ENCODE measurements at regions not wholly inside any gene's neighbourhood (a gene's known extent, or its start where the extent isn't known, plus 50 kb on each side); places are given as distances from the start of the nearest gene placed in this dataset.

- Histone ChIP-seq H3K27me3 (ENCODE audit: insufficient read depth, low read depth, severe bottlenecking) (no peaks in the 10 kb centered on the region), H3K36me3 (no peaks in the 10 kb centered on the region), H3K9me3 (ENCODE audit: severe bottlenecking) (no peaks in the 10 kb centered on the region), H3K27ac (no peak overlapping the region), H3K4me3 (ENCODE audit: low read depth, low read length) (no peak overlapping the region)
- no peak for DNase-seq
- TF ChIP-seq CTCF (IDR thresholded peaks at IDR 0.05; ENCODE audit: low read depth, low read length), result no peak
Measured at GRCh38 chr16:86180244-86180643, 281.3 kb downstream of the IRF8 start.

GRCh38 chr16:86180780-86181179 lies 281.8 kb downstream of the IRF8 start:
- Histone ChIP-seq H3K36me3 (no peaks in the 10 kb centered on the region), H3K27ac (no peak overlapping the region), H3K4me3 (ENCODE audit: low read depth, low read length) (no peak overlapping the region), H3K27me3 (ENCODE audit: insufficient read depth, low read depth, severe bottlenecking) (no peaks in the 10 kb centered on the region), H3K9me3 (ENCODE audit: severe bottlenecking) (no peaks in the 10 kb centered on the region)
- no peak for DNase-seq
- TF ChIP-seq CTCF (IDR thresholded peaks at IDR 0.05; ENCODE audit: low read depth, low read length), result no peak

- Histone ChIP-seq H3K36me3 (no peaks in the 10 kb centered on the region), H3K27me3 (ENCODE audit: insufficient read depth, low read depth, severe bottlenecking) (no peaks in the 10 kb centered on the region), H3K9me3 (ENCODE audit: severe bottlenecking) (no peaks in the 10 kb centered on the region), H3K27ac (no peak overlapping the region), H3K4me3 (ENCODE audit: low read depth, low read length) (no peak overlapping the region)
- TF ChIP-seq CTCF (IDR thresholded peaks at IDR 0.05; ENCODE audit: low read depth, low read length), result no peak
- DNase-seq, result no peak
Measured at GRCh38 chr16:86181526-86181925, 282.6 kb downstream of the IRF8 start.

GRCh38 chr16:86184185-86184584 lies 285.2 kb downstream of the IRF8 start:
- no peaks in the 10 kb centered on the region for H3K9me3 ChIP-seq (ENCODE audit: severe bottlenecking)
- no peaks in the 10 kb centered on the region for H3K27me3 ChIP-seq (ENCODE audit: insufficient read depth, low read depth, severe bottlenecking)
- H3K4me3 ChIP-seq (ENCODE audit: low read depth, low read length), result no peak overlapping the region
- no peak overlapping the region for H3K27ac ChIP-seq
- no peaks in the 10 kb centered on the region for H3K36me3 ChIP-seq
- no peak for DNase-seq
- no peak for TF ChIP-seq CTCF (IDR thresholded peaks at IDR 0.05; ENCODE audit: low read depth, low read length)

- DNase-seq, result no peak
- H3K4me3 ChIP-seq (ENCODE audit: low read depth, low read length), result no peak overlapping the region
- no peaks in the 10 kb centered on the region for H3K27me3 ChIP-seq (ENCODE audit: insufficient read depth, low read depth, severe bottlenecking)
- H3K27ac ChIP-seq, result no peak overlapping the region
- no peaks in the 10 kb centered on the region for H3K36me3 ChIP-seq
- TF ChIP-seq CTCF (IDR thresholded peaks at IDR 0.05; ENCODE audit: low read depth, low read length), result no peak
- no peaks in the 10 kb centered on the region for H3K9me3 ChIP-seq (ENCODE audit: severe bottlenecking)
Measured at GRCh38 chr16:86185089-86185488, 286.1 kb downstream of the IRF8 start.

- Histone ChIP-seq H3K4me3 (ENCODE audit: low read depth, low read length) (no peak overlapping the region), H3K36me3 (no peaks in the 10 kb centered on the region), H3K9me3 (ENCODE audit: severe bottlenecking) (no peaks in the 10 kb centered on the region), H3K27ac (no peak overlapping the region), H3K27me3 (ENCODE audit: insufficient read depth, low read depth, severe bottlenecking) (no peaks in the 10 kb centered on the region)
- no peak for DNase-seq
- TF ChIP-seq CTCF (IDR thresholded peaks at IDR 0.05; ENCODE audit: low read depth, low read length), result no peak
Measured at GRCh38 chr16:86186313-86186712, 287.4 kb downstream of the IRF8 start.
